GM21367 (cell line): ENCODE measurements at regions not wholly inside any gene's neighbourhood (a gene's known extent, or its start where the extent isn't known, plus 50 kb on each side); places are given as distances from the start of the nearest gene placed in this dataset.

ENCODE experiments used
- ATAC-seq: cut with Tn5 transposase; IDR thresholded peaks from one replicate; pipeline ENCODE4 v1.9.1; 2021; ENCODE audit not compliant: unreplicated experiment

DNA sequence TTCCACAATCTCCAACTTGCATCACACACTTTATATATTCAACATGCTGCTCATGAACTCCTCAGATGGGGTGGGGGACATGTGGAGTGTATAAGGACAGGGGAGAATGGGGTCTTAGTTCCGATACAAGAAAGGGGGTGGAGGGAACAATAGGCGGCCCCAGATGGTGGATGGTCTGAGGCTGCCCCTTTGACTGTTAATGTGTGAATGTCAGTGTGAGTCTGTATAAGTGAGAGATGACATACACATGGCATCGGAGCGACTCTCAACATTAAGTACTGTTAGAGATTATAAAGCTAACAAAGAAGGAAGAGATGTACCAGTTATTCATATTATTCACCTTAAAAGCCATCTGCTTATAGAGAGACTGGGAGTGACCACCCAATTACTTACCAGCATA lies 193.1 kb downstream of the AXIN2 start:
- no peak for ATAC-seq

DNA sequence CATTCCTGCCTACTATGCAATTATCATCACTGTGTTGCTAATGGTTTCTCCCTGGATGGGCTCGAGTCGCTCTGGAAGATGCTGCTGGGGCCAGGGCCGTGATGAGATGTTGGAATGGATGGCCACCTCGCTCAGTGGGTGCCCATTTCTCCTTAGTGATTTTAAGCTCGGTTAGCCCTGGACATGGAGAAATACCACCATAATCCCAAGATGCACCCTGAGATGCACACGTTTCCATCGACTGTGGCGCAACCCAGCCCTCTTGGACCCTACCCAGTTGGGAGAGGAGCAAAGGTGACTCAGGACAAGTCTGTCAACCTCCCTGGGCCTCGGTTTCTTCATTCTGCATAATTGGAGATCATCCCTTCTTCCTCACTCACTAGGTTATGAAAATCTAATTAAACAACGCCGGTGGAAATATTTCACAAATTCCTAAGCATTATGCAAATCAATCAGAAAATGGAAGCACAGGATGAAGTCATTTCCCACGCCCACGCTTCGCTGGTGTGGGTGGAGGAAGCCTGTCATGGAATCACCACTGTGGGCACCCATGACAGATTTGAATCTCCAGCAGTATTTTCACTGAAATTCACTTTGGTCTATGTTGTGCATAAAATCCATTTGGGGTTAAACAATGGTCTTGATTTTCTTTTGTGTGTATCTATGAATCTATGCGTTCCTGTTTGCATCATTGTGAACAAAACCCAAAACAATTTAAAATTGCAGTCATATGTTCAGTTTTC lies 195.2 kb downstream of the AXIN2 start:
- no peak for ATAC-seq

DNA sequence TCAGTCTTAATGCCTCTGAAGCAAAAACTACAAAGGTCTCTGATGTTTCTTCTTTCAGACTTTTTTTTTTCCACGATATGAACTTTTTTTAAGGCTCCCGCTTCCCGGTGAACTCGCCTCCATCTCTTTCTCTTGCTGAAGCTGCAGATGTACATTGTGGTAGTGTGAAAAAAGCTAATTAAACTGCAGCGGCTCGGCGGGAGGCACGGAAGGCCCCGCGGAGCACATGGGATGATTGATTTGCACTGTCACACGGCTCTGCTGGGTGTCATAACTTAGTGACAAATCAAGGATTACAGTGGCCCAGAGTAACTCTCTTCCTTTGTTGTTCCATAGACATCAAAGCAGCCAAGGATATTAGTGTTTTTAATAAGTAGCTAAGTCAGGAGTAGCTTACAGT lies 196.3 kb downstream of the AXIN2 start:
- no peak for ATAC-seq

DNA sequence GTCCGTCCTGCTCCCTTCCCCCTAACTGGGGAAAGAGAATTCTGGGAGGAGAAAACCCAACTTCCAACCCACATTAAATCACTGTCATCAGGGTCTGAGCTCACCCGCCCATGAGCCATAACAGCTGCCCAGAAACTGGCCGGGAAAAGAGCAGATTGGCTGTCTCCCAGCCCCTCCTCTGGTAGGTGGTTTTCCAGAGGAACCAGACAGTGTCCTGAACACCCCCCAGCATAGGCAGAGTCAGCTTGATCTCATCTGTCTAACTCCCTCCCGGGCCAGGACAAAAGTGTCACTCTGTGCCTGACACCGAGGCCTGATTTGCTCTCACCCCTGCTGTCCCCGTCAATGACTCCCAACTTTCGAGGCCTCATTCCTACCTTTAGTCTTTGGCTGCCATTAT lies 197.0 kb downstream of the AXIN2 start:
- no peak for ATAC-seq

DNA sequence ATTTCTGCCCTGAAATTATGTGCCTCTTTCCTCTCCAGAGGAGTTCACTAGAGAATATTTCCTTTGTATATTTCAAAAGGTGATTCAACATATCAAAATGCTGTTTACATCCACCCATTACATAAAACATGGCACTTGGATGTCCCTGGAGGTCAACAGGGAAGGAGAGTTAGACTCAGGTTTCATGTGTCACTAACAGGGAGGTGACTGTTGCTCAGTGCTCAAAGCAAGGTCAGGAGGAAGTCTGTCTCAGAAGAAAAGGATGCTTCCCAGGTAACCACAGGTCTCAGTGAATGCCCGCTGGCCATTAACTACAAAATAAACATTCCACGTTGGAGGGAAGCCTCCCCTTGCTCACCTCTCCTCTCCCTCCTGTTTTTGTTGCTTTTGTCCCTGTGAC lies 198.6 kb downstream of the AXIN2 start:
- ATAC-seq: no peak

DNA sequence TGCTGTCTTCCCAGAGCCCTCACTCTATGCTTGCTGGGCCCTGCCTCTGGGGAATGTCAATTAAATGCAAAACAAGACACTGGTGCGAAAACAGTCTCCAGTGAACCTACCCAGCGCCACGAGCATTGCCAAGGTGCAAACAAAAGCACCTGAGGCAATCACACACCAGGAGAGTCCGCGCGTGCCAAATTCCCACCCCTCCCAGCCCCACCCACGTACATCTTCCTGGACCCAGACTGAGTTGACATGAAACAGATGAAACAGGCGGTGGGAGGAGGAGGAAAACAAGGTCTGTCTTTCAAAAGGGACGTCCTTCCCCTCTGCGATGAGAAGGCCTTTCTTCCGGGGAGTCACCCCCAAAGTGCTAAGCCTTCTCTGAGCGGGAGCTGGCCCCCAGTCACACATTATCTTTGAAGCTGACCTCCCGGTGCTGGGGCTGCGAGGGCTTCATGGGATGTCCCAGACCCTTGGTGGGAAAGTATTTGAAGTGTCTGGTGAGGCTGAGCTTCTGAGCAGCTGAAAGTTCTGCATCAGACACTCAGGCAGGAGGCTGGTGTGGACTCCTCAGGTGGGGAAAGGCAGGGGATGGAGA lies 200.4 kb downstream of the AXIN2 start:
- no peak for ATAC-seq

DNA sequence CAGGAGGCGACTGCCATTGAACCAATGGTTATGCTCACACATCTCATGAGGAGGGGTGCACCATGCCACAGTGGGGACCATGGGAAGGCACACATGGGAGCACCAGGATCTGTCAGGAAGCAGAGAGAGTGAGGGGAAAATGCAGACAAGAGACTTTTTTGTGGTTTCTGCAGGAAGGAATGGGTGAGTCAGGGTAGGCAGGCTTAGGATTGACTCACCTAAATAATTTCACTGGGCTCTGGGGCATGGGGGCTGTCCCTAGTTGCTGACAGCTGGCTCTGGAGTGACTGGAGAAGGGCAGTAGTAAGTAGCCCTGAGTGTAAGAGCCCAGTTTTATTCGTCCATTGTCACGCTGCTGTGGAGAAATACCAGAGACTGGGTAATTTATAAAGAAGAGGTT lies 202.4 kb downstream of the AXIN2 start:
- ATAC-seq: no peak

DNA sequence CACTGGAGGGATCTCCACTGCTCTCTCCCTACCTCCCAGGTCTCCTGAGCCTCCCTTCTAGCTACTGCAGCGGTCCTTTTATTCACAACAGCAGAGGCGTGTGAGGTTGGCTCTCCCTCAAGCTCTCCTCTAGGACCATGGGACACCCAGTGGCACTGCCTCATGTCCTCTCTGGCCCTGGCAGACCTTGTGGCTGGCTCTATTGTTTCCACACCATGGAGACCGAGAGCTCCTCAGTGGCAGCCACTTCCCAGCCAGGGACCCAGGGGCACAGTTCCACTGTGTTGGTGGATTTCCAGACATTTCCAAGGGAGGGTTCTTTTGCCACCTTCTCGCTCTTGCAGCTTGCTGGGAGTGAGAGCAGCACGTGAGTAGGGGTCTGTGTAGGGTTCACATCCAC lies 204.9 kb downstream of the AXIN2 start:
- no peak for ATAC-seq

DNA sequence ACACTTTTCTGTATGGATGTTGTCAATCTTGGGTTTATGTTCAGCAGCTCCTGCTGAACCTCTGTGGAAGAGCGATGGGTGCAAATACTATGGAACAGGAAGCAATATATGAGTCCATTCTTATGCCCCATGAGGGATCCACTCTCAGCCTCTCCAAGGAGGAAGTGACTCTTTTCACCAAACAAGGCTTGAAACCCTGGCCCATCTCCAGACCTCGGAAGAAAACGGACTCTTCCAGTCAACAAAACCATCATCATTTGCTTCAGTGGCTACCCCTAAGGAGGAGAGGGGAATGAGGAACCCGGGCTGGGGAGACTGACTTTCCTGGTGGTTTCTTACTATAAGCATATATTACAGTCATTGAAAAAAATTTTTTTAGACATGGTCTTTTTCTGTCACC lies 206.2 kb downstream of the AXIN2 start:
- no peak for ATAC-seq

DNA sequence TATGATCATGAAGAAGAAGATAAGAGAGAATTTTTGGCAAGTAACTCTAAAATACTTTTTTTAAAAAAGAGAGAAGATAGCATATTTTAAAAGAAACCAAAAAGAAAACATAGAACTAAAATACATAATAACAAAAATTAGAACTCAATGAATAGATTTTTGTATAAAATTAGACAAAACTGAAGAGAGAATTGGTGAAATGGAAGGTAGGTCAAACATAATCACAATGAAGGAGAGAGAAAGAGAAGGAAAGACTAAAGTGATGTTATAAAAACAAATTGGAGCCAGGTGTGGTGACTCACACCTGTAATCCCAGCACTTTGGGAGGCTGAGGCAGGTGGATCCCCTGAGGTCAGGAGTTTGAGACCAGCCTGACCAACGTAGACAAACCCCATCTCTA lies 211.5 kb downstream of the AXIN2 start:
- ATAC-seq: no peak

DNA sequence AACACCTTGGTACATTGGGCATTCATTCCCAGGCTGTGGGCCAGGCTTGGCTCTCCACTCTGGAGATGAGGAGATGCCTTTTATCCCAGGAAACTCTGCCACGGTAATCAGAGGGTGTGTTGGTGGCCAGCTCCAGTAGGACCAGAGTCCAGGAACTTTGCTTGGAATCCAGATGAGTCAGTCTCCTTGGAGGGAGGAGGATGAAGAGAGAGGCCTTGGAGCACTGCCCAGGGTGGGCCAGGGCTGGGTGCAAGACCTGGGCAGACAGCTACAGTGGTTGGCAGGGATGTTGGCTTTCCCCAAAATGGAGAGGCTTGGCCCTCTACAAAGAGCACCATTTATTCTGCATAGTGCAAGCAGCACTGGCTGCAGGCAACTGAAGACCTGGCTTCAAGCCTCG lies 209.0 kb downstream of the RGS9 start:
- no peak for ATAC-seq

DNA sequence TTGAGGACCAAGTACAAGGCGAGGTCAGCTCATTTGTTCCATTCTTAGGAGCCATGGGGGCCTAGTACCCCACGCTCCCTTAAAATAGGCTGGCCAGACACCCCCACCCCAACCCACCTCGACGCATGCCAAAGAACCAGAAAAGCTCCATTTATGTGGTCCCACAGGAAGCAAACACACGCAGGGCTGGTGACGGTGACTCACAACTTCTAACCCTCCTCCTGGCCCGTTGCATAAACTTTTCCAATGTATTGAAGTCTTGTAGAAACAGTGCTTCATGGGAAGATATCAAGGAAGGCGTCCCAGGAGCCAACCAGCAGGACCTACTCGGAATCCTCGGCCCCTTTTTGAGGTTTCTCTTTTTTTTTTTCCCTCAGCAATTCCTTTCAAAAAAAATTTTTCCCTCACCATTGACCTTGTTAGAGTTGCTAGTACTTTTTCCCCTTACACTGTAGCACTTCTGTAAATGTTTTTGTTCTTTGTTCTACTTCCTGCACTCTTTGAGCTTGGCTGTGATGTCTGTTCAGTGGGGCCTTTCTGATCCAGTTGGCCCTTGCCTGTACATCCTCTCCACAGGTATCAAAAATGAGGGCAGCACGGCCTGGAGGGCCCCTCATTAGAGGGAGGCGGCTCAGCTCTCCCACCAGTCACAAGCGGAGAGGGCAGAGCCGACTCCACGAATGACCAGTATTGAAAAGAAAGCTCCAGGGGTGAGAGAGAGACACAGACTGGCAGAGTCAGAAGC lies 208.3 kb downstream of the RGS9 start:
- no peak for ATAC-seq

DNA sequence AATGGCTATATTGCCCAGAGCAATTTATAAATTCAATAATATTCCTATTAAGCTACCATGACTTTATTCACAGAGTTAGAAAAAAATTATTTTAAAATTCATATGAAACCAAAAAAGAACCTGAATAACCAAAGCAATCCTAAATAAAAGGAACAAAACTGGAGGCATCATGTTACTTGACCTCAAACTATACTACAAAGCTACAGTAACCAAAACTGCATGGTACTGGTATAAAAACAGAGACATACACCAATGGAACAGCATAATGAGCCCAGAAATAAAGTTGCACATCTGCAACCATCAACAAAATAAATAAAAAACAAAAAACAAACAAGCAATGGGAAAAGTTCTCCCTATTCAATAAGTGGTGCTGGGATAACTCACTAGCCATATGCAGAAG lies 203.2 kb downstream of the RGS9 start:
- no peak for ATAC-seq

DNA sequence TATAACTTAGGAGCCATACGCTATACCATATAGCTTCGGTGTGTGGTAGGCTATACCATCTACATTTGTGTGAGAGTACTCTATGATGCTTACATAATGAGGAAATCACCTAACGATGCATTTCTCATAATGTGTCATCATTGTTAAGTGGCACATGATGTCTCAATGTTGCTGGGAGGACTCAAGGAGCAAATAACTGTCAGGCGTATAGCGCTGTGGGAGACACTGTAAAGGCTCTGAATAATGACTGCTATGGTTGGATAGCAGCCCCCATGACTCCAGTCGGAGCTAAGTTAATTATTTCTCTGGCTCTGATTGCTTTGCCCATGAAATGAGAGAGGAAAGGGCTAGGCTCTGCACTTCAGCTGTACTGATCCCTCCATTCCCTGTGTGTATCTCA lies 197.2 kb downstream of the RGS9 start:
- ATAC-seq: no peak

DNA sequence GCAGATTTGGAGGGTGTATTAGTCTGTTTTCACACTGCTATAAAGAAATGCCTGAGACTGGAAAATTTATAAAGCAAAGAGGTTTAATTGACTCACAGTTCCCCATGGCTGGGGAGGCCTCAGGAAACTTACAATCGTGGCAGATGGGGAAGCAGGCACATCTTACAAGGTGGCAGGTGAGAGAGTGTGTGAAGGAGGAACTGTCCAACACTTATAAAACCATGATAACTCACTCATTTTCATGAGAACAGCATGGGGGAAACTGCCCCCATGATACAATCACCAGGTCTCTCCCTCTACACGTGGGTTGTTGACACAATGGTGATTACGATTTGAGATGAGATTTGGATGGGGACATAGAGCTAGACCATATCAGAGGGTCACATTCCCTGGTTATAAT lies 195.6 kb downstream of the RGS9 start:
- no peak for ATAC-seq

DNA sequence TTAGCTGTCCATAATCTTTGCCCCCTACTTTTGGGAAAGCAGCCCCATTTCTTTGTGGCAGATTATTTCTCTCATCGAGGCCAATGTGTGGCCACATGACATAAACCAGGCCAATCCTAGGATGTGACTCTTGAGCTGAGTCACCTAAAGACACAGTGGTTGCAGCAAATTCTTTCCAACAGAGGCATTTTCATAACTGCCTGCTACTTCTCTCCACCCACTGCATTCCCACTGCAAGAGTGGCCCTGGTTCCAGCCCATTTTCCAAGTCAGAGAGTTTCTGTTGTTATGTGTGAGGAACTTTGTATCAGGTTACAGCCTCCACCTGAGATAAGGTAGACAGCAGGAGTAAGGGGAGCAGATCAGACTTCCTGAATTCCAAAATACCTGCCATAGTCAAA lies 195.2 kb downstream of the RGS9 start:
- ATAC-seq: no peak

DNA sequence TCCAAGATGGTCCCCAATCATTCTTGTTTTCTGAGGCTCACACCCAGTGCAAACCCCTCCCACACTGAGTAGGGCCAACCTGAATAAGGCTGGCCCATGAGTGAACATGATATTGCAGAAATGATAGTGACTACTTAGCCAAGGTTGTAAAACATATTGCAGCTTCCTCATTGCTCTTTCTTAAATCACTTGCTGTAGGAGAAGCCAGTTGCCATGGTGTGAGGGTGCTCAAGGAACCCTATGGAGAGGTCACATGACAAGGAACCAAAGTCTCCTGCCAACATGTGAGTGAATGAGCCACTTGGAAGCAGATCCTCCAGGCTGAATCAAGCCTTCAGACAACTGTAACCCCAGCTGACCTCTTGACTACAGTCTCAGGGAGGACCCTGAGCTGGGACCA lies 191.4 kb downstream of the RGS9 start:
- ATAC-seq: no peak

DNA sequence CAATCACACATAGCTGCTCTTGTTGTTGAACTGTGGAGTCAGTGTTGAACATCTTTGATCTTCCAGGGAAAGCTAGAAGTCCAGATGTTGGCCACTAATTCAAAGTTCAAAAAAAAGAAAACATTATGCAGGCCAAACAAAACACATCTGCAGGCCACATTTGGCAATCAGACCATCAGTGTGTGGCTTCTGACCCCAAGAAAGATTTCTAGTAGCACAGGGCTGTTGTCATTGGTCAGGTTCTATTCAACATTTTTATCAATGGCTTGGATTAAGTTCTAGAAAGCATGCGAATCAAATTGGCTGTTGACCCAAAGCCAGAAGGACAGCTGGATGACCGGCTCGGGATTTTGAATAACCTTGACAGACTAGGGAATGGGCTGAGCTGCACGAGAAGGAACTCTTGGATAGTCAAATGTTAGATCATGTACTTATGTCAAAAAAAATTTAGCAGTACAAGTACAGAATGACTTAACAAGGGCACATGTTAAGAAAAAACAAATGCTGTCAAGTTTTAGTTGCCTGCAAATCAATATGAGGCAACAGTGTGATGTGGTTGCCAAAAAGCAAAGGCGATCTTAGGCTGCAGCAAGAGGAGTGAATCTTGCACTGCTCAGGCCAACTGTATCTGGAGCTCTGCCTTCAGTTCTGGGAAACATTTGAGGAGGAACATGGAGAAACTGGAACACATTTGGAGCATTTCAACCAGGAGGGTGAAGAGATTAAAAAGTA lies 187.6 kb downstream of the RGS9 start:
- no peak for ATAC-seq

DNA sequence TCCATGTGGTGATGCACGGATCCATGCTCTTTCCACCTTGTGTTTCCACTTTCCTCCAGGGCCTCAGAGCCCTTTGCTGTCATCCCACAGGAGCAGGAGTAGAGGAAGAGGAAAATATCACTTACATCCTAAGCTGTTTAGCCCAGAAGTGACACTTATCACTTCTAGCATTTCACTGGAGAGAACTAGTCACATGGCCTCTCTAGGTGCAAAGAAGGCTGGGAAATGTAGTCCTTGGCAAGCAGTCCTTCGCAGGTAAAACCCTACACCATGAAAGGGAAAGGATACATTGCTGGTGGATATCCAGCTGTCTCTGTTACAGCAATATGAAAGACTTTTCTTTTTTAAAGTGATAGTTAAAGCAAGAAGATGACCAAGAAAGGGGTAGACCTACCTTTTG lies 185.9 kb downstream of the RGS9 start:
- no peak for ATAC-seq

DNA sequence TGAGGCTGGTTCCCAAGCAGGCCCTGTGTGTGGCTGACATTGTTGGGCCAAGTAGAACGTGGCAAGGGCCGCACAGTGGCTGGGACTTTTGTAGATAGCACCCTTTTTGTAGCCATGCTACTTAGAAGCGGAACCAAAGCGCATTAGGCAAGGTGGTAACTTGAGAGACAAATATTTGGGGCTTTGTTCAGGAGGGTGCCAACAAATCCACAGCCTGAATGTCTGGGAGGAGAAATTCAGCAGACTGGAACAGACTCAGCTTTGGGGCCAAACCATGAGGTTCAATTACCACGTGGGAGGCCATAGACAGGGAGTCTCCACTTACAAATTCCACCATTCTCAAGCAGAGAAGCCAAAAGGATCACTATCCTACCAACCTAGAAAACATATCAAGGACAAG lies 183.7 kb downstream of the RGS9 start:
- ATAC-seq: no peak

DNA sequence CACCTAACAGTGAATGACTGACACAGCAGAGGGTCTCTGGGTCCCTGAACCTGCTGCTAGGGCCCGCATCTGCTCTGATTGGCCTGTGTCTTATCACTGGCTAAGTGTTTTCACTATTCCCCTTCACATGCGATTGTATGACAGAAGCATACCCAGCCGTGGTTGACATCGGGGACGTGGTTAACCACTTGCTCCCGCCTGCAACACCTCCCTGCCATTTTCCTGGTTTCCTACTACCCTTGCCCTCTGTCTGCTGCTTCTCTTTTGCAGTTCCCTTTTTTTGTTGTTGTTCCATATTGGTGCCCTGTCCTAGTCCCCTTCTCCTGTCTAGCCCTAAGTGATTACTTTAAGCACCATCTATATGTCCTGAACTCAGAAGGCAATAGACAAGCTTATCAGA lies 177.0 kb downstream of the RGS9 start:
- ATAC-seq: no peak
